Thyroid gland (tissue), 4 donors: ENCODE measurements at regions not wholly inside any gene's neighbourhood (a gene's known extent, or its start where the extent isn't known, plus 50 kb on each side); places are given as distances from the start of the nearest gene placed in this dataset.

Experiments used
- CTCF ChIP-seq, 6 experiments: fragments of 200-600 bp in 3 of 6; fragments of 450-650 bp in 3 of 6; sonication (generic) in 3 of 6; IDR thresholded peaks; one replicate each; pipeline ENCODE4 v1.5.1; 2016 to 2019; ENCODE audit warnings: antibody characterized with exemption in 6 of 6, mild to moderate bottlenecking in 2 of 6, inconsistent platforms in 1 of 6, moderate library complexity in 1 of 6
- POLR2A ChIP-seq, 2 donors: fragments of 450-650 bp; IDR thresholded peaks; one replicate each; pipeline ENCODE4 v1.6.1; 2017; ENCODE audit warnings: antibody characterized with exemption in 2 of 2, mild to moderate bottlenecking in 2 of 2, moderate library complexity in 1 of 2

- TF ChIP-seq CTCF (IDR thresholded peaks at IDR 0.05), result no peak
- no peak for TF ChIP-seq POLR2A (IDR thresholded peaks at IDR 0.05)
Observed at GRCh38 chr3:16724487-16724886, 119.3 kb upstream of the DAZL start.
